Muscle of arm (tissue), 1 donor: ENCODE measurements at regions not wholly inside any gene's neighbourhood (a gene's known extent, or its start where the extent isn't known, plus 50 kb on each side); places are given as distances from the start of the nearest gene placed in this dataset.
"Not testable (repeated sequence)": the region's sequence is repeated elsewhere in the genome, so short reads cannot be mapped to it uniquely, and the experiment has no call there.

Source experiments
- DNase-seq: peaks from one replicate; pipeline ENCODE4 v3.0.0-alpha.2; 2013

GRCh38 chr3:153749070-153749610 is 372.1 kb upstream of the ARHGEF26 start:
- no peak for DNase-seq

- no peak for DNase-seq
Measured at GRCh38 chr3:153752405-153753027, 368.7 kb upstream of the ARHGEF26 start.

GRCh38 chr3:153753035-153753434 is 368.2 kb upstream of the ARHGEF26 start:
- DNase-seq, result no peak

- DNase-seq, result no peak
Measured at GRCh38 chr3:153756816-153757215, 364.4 kb upstream of the ARHGEF26 start.

GRCh38 chr3:153757839-153758238 is 363.4 kb upstream of the ARHGEF26 start:
- no peak for DNase-seq

- DNase-seq, result no peak
Measured at GRCh38 chr3:153760948-153761347, 360.2 kb upstream of the ARHGEF26 start.

- no peak for DNase-seq
Measured at GRCh38 chr3:153762411-153763235, 358.6 kb upstream of the ARHGEF26 start.

- DNase-seq, result no peak
Measured at GRCh38 chr3:153767601-153768560, 353.3 kb upstream of the ARHGEF26 start.

- DNase-seq, result peak; percentile 28
Measured at GRCh38 chr3:153768561-153769469, 352.4 kb upstream of the ARHGEF26 start.

GRCh38 chr3:153783106-153783505 is 338.1 kb upstream of the ARHGEF26 start:
- DNase-seq, result peak; percentile 79

GRCh38 chr3:153783741-153784480 is 337.3 kb upstream of the ARHGEF26 start:
- DNase-seq, result peak; percentile 73

- DNase-seq, result no peak
Measured at GRCh38 chr3:153785901-153786300, 335.3 kb upstream of the ARHGEF26 start.

- no peak for DNase-seq
Measured at GRCh38 chr3:153789380-153789779, 331.8 kb upstream of the ARHGEF26 start.

GRCh38 chr3:153797056-153797455 is 324.1 kb upstream of the ARHGEF26 start:
- not testable (repeated sequence) for DNase-seq

- no peak for DNase-seq
Measured at GRCh38 chr3:153809097-153809496, 312.1 kb upstream of the ARHGEF26 start.

- DNase-seq, result no peak
Measured at GRCh38 chr3:153818338-153818737, 302.9 kb upstream of the ARHGEF26 start.

GRCh38 chr3:153820035-153820434 is 301.2 kb upstream of the ARHGEF26 start:
- no peak for DNase-seq

- DNase-seq, result not testable (repeated sequence)
Measured at GRCh38 chr3:153828346-153828745, 292.8 kb upstream of the ARHGEF26 start.

GRCh38 chr3:153829606-153830170 is 291.5 kb upstream of the ARHGEF26 start:
- no peak for DNase-seq

GRCh38 chr3:153830552-153830951 is 290.6 kb upstream of the ARHGEF26 start:
- DNase-seq, result no peak
